WTC11 (cell line): ENCODE measurements at regions not wholly inside any gene's neighbourhood (a gene's known extent, or its start where the extent isn't known, plus 50 kb on each side); places are given as distances from the start of the nearest gene placed in this dataset.

Experiments
- ATAC-seq: fragments of 200-7000 bp; cut with Tn5 transposase; 2 replicates; pipeline ENCODE4 v1.10.0; 2021; ENCODE audit warnings: mild to moderate bottlenecking, moderate library complexity
- CTCF ChIA-PET: fragments of 300-600 bp; sonication (Branson Sonifier 250); formaldehyde crosslinking; loops from one replicate; lab custom pipeline; 2021; ENCODE audit warnings: antibody characterized with exemption; lab: Charles Lee
- POLR2A ChIA-PET: fragments of 350-600 bp; sonication (Branson Sonifier 250); formaldehyde crosslinking; loops from one replicate; lab custom pipeline; 2021; ENCODE audit warnings: antibody characterized with exemption; lab: Charles Lee
- DNase-seq: peaks from one replicate; pipeline ENCODE4 v3.0.0; 2021; ENCODE audit warnings: low spot score
- H3K27ac Mint-ChIP-seq: 2 replicates; pipeline ENCODE4 v1.8.0; 2021; ENCODE audit warnings: mixed read lengths
- H3K27me3 Mint-ChIP-seq: 2 replicates; pipeline ENCODE4 v1.8.0; 2021; ENCODE audit warnings: low read depth, mild to moderate bottlenecking, moderate library complexity, mixed read lengths
- H3K36me3 Mint-ChIP-seq: 2 replicates; pipeline ENCODE4 v1.8.0; 2021; ENCODE audit warnings: mixed read lengths
- H3K4me1 Mint-ChIP-seq: 2 replicates; pipeline ENCODE4 v1.8.0; 2022; ENCODE audit warnings: mixed read lengths
- H3K4me3 Mint-ChIP-seq: 2 replicates; pipeline ENCODE4 v1.8.0; 2021; ENCODE audit warnings: mild to moderate bottlenecking, moderate library complexity, mixed read lengths
- H3K9me3 Mint-ChIP-seq: 2 replicates; pipeline ENCODE4 v1.8.0; 2021; ENCODE audit warnings: mixed read lengths
- CREM ChIP-seq: sonication (generic); formaldehyde crosslinking; IDR thresholded peaks from 2 replicates; pipeline ENCODE4 v1.8.1; 2022; ENCODE audit warnings: mild to moderate bottlenecking, missing genetic modification reagents, moderate library complexity
- FOXK1 ChIP-seq: sonication (generic); formaldehyde crosslinking; IDR thresholded peaks from 2 replicates; pipeline ENCODE4 v1.8.0; 2022; ENCODE audit warnings: mild to moderate bottlenecking, moderate library complexity, missing genetic modification reagents
- FOXP1 ChIP-seq: sonication (generic); formaldehyde crosslinking; IDR thresholded peaks from 2 replicates; pipeline ENCODE4 v1.8.0; 2022; ENCODE audit warnings: missing genetic modification reagents, mild to moderate bottlenecking, moderate library complexity, borderline replicate concordance
- GRHL2 ChIP-seq: fragments of 250-450 bp; sonication (Bioruptor Pico); IDR thresholded peaks from 2 replicates; pipeline ENCODE4 v1.8.0; 2022; ENCODE audit warnings: mild to moderate bottlenecking, moderate library complexity; ENCODE audit not compliant: insufficient replicate concordance, severe bottlenecking
- JAZF1 ChIP-seq: fragments of 250-450 bp; sonication (Bioruptor Pico); IDR thresholded peaks from 2 replicates; pipeline ENCODE4 v1.9.0; 2021; ENCODE audit warnings: moderate library complexity, mild to moderate bottlenecking, inconsistent platforms
- JUN ChIP-seq: sonication (generic); formaldehyde crosslinking; IDR thresholded peaks from 2 replicates; pipeline ENCODE4 v1.8.0; 2023; ENCODE audit warnings: mild to moderate bottlenecking, missing genetic modification reagents
- KAT7 ChIP-seq: sonication (generic); formaldehyde crosslinking; IDR thresholded peaks from 2 replicates; pipeline ENCODE4 v1.8.1; 2023; ENCODE audit warnings: missing genetic modification reagents, mild to moderate bottlenecking, borderline replicate concordance
- MYBL2 ChIP-seq: sonication (generic); formaldehyde crosslinking; IDR thresholded peaks from 2 replicates; pipeline ENCODE4 v1.8.1; 2023; ENCODE audit warnings: mild to moderate bottlenecking, moderate library complexity, missing genetic modification reagents
- NR2C2 ChIP-seq: sonication (generic); formaldehyde crosslinking; IDR thresholded peaks from 2 replicates; pipeline ENCODE4 v1.8.0; 2022; ENCODE audit warnings: mild to moderate bottlenecking, missing genetic modification reagents
- PRRX2 ChIP-seq: fragments of 250-450 bp; sonication (Bioruptor Pico); IDR thresholded peaks from 2 replicates; pipeline ENCODE4 v1.8.0; 2021; ENCODE audit warnings: mild to moderate bottlenecking
- RELA ChIP-seq: sonication (generic); formaldehyde crosslinking; IDR thresholded peaks from 2 replicates; pipeline ENCODE4 v1.8.1; 2022; ENCODE audit warnings: missing genetic modification reagents, mild to moderate bottlenecking, borderline replicate concordance
- SMAD4 ChIP-seq: sonication (generic); formaldehyde crosslinking; IDR thresholded peaks from 2 replicates; pipeline ENCODE4 v1.8.0; 2022; ENCODE audit warnings: mild to moderate bottlenecking, missing genetic modification reagents
- TCF7 ChIP-seq: sonication (generic); formaldehyde crosslinking; IDR thresholded peaks from 2 replicates; pipeline ENCODE4 v1.8.0; 2022; ENCODE audit warnings: mild to moderate bottlenecking, low read depth, missing genetic modification reagents, moderate library complexity
- ZNF138 ChIP-seq: sonication (generic); formaldehyde crosslinking; conservative IDR thresholded peaks from 2 replicates; pipeline ENCODE4 v1.8.1; 2022; ENCODE audit warnings: mild to moderate bottlenecking, moderate library complexity, missing genetic modification reagents
- TF ChIP-seq, protein P1 (sequence below): fragments of 250-450 bp; sonication (Bioruptor Pico); IDR thresholded peaks from 2 replicates; pipeline ENCODE4 v1.8.0; 2021; ENCODE audit warnings: mild to moderate bottlenecking
- TF ChIP-seq, protein P2 (sequence below): fragments of 250-450 bp; sonication (Bioruptor Pico); IDR thresholded peaks from 2 replicates; pipeline ENCODE4 v2.1.2; 2022; ENCODE audit warnings: mild to moderate bottlenecking, moderate library complexity
- TF ChIP-seq, protein P3 (sequence below): sonication (generic); formaldehyde crosslinking; IDR thresholded peaks from 2 replicates; pipeline ENCODE4 v1.8.0; 2022; ENCODE audit warnings: mild to moderate bottlenecking, missing genetic modification reagents
- TF ChIP-seq, protein P4 (sequence below): fragments of 250-450 bp; sonication (Bioruptor Pico); IDR thresholded peaks from 2 replicates; pipeline ENCODE4 v1.9.0; 2021; ENCODE audit warnings: mild to moderate bottlenecking
- TF ChIP-seq, protein P5 (sequence below): sonication (generic); formaldehyde crosslinking; IDR thresholded peaks from 2 replicates; pipeline ENCODE4 v1.8.0; 2023; ENCODE audit warnings: mild to moderate bottlenecking, missing genetic modification reagents
- TF ChIP-seq, protein P6 (sequence below): sonication (generic); formaldehyde crosslinking; IDR thresholded peaks from 2 replicates; pipeline ENCODE4 v1.8.1; 2022; ENCODE audit warnings: missing genetic modification reagents, borderline replicate concordance
- TF ChIP-seq, protein P7 (sequence below): sonication (generic); formaldehyde crosslinking; IDR thresholded peaks from 2 replicates; pipeline ENCODE4 v1.8.1; 2023; ENCODE audit warnings: mild to moderate bottlenecking, missing genetic modification reagents, moderate library complexity
- TF ChIP-seq, protein P8 (sequence below): sonication (generic); formaldehyde crosslinking; IDR thresholded peaks from 2 replicates; pipeline ENCODE4 v1.8.1; 2023; ENCODE audit warnings: mild to moderate bottlenecking, missing genetic modification reagents, borderline replicate concordance

DNA sequence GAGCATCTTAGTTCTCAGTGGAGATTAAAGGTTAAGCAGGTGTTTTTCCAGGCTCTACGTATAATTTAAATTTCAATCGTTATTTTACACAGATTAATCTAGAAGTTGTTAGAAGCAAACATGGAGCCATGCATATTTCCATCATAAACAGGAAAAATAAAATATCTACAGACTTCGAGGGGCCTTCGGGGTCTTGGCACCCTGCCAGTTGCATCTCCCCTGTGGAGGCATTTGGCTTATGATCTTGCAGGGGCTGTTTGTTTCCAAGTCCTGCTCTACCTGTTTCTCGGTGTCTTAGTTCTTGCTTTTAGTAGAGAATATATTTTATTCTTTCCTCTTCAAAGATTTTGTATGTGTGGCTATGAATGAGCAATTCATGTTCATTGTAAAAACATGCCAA is 67.2 kb upstream of the FAM136A start:
- CTCF ChIA-PET = no interaction called here
- Mint-ChIP-seq H3K4me3 (no peak overlapping the region), H3K27ac (no peak overlapping the region), H3K36me3 (no peaks in the 10 kb centered on the region), H3K4me1 (no peaks in the 10 kb centered on the region), H3K27me3 (peaks cover 23% of the 10 kb centered on the region), H3K9me3 (no peaks in the 10 kb centered on the region; the same call in 1 of the 2 replicates)
- ATAC-seq (no peak), DNase-seq (no peak)
- POLR2A ChIA-PET = no interaction called here
- TF ChIP-seq, protein P1, sequence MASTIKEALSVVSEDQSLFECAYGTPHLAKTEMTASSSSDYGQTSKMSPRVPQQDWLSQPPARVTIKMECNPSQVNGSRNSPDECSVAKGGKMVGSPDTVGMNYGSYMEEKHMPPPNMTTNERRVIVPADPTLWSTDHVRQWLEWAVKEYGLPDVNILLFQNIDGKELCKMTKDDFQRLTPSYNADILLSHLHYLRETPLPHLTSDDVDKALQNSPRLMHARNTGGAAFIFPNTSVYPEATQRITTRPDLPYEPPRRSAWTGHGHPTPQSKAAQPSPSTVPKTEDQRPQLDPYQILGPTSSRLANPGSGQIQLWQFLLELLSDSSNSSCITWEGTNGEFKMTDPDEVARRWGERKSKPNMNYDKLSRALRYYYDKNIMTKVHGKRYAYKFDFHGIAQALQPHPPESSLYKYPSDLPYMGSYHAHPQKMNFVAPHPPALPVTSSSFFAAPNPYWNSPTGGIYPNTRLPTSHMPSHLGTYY = no peak
- TF ChIP-seq RELA (CRISPR knock-in tag) (no peak), PRRX2 (CRISPR knock-in tag) (no peak), KAT7 (CRISPR knock-in tag) (no peak), ZNF138 (CRISPR knock-in tag) (no peak), MYBL2 (CRISPR knock-in tag) (no peak), CREM (CRISPR knock-in tag) (no peak), TCF7 (CRISPR knock-in tag) (no peak), FOXK1 (no peak), JAZF1 (no peak)
- TF ChIP-seq, protein P2, sequence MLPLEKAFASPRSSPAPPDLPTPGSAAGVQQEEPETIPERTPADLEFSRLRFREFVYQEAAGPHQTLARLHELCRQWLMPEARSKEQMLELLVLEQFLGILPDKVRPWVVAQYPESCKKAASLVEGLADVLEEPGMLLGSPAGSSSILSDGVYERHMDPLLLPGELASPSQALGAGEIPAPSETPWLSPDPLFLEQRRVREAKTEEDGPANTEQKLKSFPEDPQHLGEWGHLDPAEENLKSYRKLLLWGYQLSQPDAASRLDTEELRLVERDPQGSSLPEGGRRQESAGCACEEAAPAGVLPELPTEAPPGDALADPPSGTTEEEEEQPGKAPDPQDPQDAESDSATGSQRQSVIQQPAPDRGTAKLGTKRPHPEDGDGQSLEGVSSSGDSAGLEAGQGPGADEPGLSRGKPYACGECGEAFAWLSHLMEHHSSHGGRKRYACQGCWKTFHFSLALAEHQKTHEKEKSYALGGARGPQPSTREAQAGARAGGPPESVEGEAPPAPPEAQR (CRISPR knock-in tag) = no peak
- TF ChIP-seq, protein P3, sequence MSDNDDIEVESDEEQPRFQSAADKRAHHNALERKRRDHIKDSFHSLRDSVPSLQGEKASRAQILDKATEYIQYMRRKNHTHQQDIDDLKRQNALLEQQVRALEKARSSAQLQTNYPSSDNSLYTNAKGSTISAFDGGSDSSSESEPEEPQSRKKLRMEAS (CRISPR knock-in tag) = no peak
- TF ChIP-seq, protein P4, sequence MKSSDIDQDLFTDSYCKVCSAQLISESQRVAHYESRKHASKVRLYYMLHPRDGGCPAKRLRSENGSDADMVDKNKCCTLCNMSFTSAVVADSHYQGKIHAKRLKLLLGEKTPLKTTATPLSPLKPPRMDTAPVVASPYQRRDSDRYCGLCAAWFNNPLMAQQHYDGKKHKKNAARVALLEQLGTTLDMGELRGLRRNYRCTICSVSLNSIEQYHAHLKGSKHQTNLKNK (CRISPR knock-in tag) = no peak
- TF ChIP-seq, protein P5, sequence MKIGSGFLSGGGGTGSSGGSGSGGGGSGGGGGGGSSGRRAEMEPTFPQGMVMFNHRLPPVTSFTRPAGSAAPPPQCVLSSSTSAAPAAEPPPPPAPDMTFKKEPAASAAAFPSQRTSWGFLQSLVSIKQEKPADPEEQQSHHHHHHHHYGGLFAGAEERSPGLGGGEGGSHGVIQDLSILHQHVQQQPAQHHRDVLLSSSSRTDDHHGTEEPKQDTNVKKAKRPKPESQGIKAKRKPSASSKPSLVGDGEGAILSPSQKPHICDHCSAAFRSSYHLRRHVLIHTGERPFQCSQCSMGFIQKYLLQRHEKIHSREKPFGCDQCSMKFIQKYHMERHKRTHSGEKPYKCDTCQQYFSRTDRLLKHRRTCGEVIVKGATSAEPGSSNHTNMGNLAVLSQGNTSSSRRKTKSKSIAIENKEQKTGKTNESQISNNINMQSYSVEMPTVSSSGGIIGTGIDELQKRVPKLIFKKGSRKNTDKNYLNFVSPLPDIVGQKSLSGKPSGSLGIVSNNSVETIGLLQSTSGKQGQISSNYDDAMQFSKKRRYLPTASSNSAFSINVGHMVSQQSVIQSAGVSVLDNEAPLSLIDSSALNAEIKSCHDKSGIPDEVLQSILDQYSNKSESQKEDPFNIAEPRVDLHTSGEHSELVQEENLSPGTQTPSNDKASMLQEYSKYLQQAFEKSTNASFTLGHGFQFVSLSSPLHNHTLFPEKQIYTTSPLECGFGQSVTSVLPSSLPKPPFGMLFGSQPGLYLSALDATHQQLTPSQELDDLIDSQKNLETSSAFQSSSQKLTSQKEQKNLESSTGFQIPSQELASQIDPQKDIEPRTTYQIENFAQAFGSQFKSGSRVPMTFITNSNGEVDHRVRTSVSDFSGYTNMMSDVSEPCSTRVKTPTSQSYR (CRISPR knock-in tag) = no peak
- TF ChIP-seq, protein P6, sequence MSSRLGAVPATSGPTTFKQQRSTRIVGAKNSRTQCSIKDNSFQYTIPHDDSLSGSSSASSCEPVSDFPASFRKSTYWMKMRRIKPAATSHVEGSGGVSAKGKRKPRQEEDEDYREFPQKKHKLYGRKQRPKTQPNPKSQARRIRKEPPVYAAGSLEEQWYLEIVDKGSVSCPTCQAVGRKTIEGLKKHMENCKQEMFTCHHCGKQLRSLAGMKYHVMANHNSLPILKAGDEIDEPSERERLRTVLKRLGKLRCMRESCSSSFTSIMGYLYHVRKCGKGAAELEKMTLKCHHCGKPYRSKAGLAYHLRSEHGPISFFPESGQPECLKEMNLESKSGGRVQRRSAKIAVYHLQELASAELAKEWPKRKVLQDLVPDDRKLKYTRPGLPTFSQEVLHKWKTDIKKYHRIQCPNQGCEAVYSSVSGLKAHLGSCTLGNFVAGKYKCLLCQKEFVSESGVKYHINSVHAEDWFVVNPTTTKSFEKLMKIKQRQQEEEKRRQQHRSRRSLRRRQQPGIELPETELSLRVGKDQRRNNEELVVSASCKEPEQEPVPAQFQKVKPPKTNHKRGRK = no peak

DNA sequence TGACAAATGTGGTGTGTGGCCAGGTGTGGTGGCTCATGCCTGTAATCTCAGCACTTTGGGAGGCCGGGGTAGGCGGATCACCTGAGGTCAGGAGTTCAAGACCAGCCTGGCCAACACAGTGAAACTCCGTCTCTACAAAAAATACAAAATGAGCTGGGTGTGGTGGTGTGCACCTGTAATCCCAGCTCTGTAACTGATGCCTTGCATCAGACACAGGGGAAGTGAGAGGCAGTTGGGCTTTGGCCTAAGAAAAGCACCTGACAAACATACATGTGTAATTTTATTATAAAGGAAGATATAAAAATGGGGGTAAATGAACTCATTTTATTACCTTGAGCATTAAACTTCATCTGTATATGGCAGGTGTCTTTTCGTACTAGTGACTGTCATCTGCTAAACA is 66.7 kb upstream of the FAM136A start:
- H3K27ac Mint-ChIP-seq = no peak overlapping the region
- ATAC-seq = no peak
- CTCF ChIA-PET = interaction anchor here (1.1 kb wide), 1 partner anchor 277 kb away, joined by 3 read pairs; no protein-coding TSS in a partner anchor
- peaks cover 27% of the 10 kb centered on the region for H3K27me3 Mint-ChIP-seq
- POLR2A ChIA-PET = no interaction called here
- H3K36me3 Mint-ChIP-seq = no peaks in the 10 kb centered on the region
- H3K4me1 Mint-ChIP-seq = no peaks in the 10 kb centered on the region
- no peak overlapping the region for H3K4me3 Mint-ChIP-seq
- no peaks in the 10 kb centered on the region; the same call in 1 of the 2 replicates for H3K9me3 Mint-ChIP-seq
- DNase-seq = no peak
- no peak for TF ChIP-seq FOXK1
- TF ChIP-seq, protein P2 (CRISPR knock-in tag) = no peak
- no peak for TF ChIP-seq FOXP1
- TF ChIP-seq JUN (CRISPR knock-in tag) = no peak
- no peak for TF ChIP-seq NR2C2 (CRISPR knock-in tag)
- no peak for TF ChIP-seq GRHL2
- TF ChIP-seq, protein P7, sequence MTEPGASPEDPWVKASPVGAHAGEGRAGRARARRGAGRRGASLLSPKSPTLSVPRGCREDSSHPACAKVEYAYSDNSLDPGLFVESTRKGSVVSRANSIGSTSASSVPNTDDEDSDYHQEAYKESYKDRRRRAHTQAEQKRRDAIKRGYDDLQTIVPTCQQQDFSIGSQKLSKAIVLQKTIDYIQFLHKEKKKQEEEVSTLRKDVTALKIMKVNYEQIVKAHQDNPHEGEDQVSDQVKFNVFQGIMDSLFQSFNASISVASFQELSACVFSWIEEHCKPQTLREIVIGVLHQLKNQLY (CRISPR knock-in tag) = no peak
- no peak for TF ChIP-seq JAZF1
- TF ChIP-seq, protein P8, sequence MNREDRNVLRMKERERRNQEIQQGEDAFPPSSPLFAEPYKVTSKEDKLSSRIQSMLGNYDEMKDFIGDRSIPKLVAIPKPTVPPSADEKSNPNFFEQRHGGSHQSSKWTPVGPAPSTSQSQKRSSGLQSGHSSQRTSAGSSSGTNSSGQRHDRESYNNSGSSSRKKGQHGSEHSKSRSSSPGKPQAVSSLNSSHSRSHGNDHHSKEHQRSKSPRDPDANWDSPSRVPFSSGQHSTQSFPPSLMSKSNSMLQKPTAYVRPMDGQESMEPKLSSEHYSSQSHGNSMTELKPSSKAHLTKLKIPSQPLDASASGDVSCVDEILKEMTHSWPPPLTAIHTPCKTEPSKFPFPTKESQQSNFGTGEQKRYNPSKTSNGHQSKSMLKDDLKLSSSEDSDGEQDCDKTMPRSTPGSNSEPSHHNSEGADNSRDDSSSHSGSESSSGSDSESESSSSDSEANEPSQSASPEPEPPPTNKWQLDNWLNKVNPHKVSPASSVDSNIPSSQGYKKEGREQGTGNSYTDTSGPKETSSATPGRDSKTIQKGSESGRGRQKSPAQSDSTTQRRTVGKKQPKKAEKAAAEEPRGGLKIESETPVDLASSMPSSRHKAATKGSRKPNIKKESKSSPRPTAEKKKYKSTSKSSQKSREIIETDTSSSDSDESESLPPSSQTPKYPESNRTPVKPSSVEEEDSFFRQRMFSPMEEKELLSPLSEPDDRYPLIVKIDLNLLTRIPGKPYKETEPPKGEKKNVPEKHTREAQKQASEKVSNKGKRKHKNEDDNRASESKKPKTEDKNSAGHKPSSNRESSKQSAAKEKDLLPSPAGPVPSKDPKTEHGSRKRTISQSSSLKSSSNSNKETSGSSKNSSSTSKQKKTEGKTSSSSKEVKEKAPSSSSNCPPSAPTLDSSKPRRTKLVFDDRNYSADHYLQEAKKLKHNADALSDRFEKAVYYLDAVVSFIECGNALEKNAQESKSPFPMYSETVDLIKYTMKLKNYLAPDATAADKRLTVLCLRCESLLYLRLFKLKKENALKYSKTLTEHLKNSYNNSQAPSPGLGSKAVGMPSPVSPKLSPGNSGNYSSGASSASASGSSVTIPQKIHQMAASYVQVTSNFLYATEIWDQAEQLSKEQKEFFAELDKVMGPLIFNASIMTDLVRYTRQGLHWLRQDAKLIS (CRISPR knock-in tag) = no peak
- TF ChIP-seq SMAD4 = no peak
